CD4-positive, alpha-beta memory T cell (primary cell): ENCODE measurements at regions not wholly inside any gene's neighbourhood (a gene's known extent, or its start where the extent isn't known, plus 50 kb on each side); places are given as distances from the start of the nearest gene placed in this dataset.

Source experiments
- CTCF ChIA-PET: fragments of 350-600 bp; sonication (Branson Sonifier 250); formaldehyde crosslinking; loops from one replicate; lab custom pipeline; 2021; ENCODE audit warnings: inconsistent platforms; ENCODE audit not compliant: partially characterized antibody; lab: Charles Lee
- POLR2A ChIA-PET: fragments of 350-600 bp; sonication (Branson Sonifier 250); formaldehyde crosslinking; loops from one replicate; lab custom pipeline; 2021; ENCODE audit not compliant: partially characterized antibody; lab: Charles Lee
- DNase-seq, 5 donors: peaks; one replicate each; pipeline versions ENCODE4 v3.0.0 to v3.0.0-alpha.2; 2020 to 2022; ENCODE audit warnings: mixed read lengths in 1 of 5
- H3K27ac ChIP-seq: one replicate; pipeline ENCODE4 v1.7.0; 2013; ENCODE audit warnings: low read depth, low read length
- H3K27me3 ChIP-seq: 2 replicates; pipeline ENCODE4 v1.7.0; 2013; ENCODE audit warnings: mild to moderate bottlenecking, low read length, moderate library complexity; ENCODE audit not compliant: insufficient read depth
- H3K36me3 ChIP-seq: 2 replicates; pipeline ENCODE4 v1.7.0; 2013; ENCODE audit warnings: mild to moderate bottlenecking, low read length, moderate library complexity; ENCODE audit not compliant: insufficient read depth
- H3K4me1 ChIP-seq: 2 replicates; pipeline ENCODE4 v1.7.0; 2013; ENCODE audit warnings: mild to moderate bottlenecking, low read length, moderate library complexity; ENCODE audit not compliant: insufficient read depth
- H3K4me3 ChIP-seq, 2 donors: one replicate each; pipeline ENCODE4 v1.7.0; 2013; ENCODE audit warnings: low read length in 2 of 2, mild to moderate bottlenecking in 1 of 2
- H3K9me3 ChIP-seq, 2 donors: one replicate each; pipeline ENCODE4 v1.7.0; 2013; ENCODE audit warnings: low read length in 2 of 2, control low read depth in 1 of 2; ENCODE audit not compliant: control insufficient read depth in 1 of 2
- H3K27ac Mint-ChIP-seq, 7 donors: one replicate each; pipeline ENCODE4 v1.8.0; 2020 to 2021; ENCODE audit warnings: mixed read lengths in 7 of 7, mild to moderate bottlenecking in 6 of 7, inconsistent platforms in 3 of 7, moderate library complexity in 3 of 7
- H3K27me3 Mint-ChIP-seq, 2 donors: one replicate each; pipeline ENCODE4 v1.8.0; 2020 to 2021; ENCODE audit warnings: mixed read lengths in 2 of 2
- H3K36me3 Mint-ChIP-seq, 2 donors: one replicate each; pipeline ENCODE4 v1.8.0; 2020 to 2021; ENCODE audit warnings: mixed read lengths in 2 of 2, inconsistent platforms in 1 of 2, mild to moderate bottlenecking in 1 of 2
- H3K4me1 Mint-ChIP-seq, 4 donors: one replicate each; pipeline ENCODE4 v1.8.0; 2020 to 2021; ENCODE audit warnings: mixed read lengths in 4 of 4, mild to moderate bottlenecking in 1 of 4
- H3K4me3 Mint-ChIP-seq, 8 donors: one replicate each; pipeline ENCODE4 v1.8.0; 2020 to 2021; ENCODE audit warnings: mixed read lengths in 8 of 8, mild to moderate bottlenecking in 7 of 8, moderate library complexity in 6 of 8, inconsistent platforms in 3 of 8
- H3K9me3 Mint-ChIP-seq, 8 donors: one replicate each; pipeline ENCODE4 v1.8.0; 2020 to 2021; ENCODE audit warnings: mixed read lengths in 8 of 8, mild to moderate bottlenecking in 5 of 8, inconsistent platforms in 3 of 8, moderate library complexity in 1 of 8
- intact Hi-C: fragments of 100-400 bp; cut with micrococcal nuclease; formaldehyde crosslinking; loops from one replicate; pipeline ENCODE4 v1.15.1; 2023

- Mint-ChIP-seq H3K9me3 (peaks cover 0 to 12% (median 2%) of the 10 kb centered on the region in 8 donors), H3K36me3 (no peaks in the 10 kb centered on the region), H3K4me3 (no peak overlapping the region), H3K27me3 (no peaks in the 10 kb centered on the region), H3K4me1 (no peaks in the 10 kb centered on the region), H3K27ac (no peak overlapping the region)
- DNase-seq: no peak
- Histone ChIP-seq H3K27ac (no peak overlapping the region), H3K4me3 (no peak overlapping the region), H3K36me3 (no peaks in the 10 kb centered on the region), H3K4me1 (no peaks in the 10 kb centered on the region), H3K9me3 (no peaks in the 10 kb centered on the region), H3K27me3 (no peaks in the 10 kb centered on the region)
- CTCF ChIA-PET: no interaction called here
- intact Hi-C loops: no loop called here
- POLR2A ChIA-PET: no interaction called here
Measured at GRCh38 chr4:167642250-167642649, 408.0 kb upstream of the SPOCK3 start.

- Mint-ChIP-seq H3K4me3 (no peak overlapping the region), H3K27ac (no peak overlapping the region), H3K9me3 (peaks cover 0 to 11% (median 0%) of the 10 kb centered on the region in 8 donors), H3K36me3 (no peaks in the 10 kb centered on the region), H3K4me1 (no peaks in the 10 kb centered on the region), H3K27me3 (no peaks in the 10 kb centered on the region)
- no peak for DNase-seq
- ChIA-PET CTCF (no interaction called here), POLR2A (no interaction called here)
- H3K27ac ChIP-seq: no peak overlapping the region
- H3K36me3 ChIP-seq: no peaks in the 10 kb centered on the region
- H3K27me3 ChIP-seq: no peaks in the 10 kb centered on the region
- no peak overlapping the region for H3K4me3 ChIP-seq
- H3K9me3 ChIP-seq: no peaks in the 10 kb centered on the region
- intact Hi-C loops: no loop called here
- no peaks in the 10 kb centered on the region for H3K4me1 ChIP-seq
Measured at GRCh38 chr4:167645358-167645757, 411.1 kb upstream of the SPOCK3 start.

GRCh38 chr4:167652267-167652666, 418.0 kb upstream of the SPOCK3 start:
- Mint-ChIP-seq H3K4me1 (no peaks in the 10 kb centered on the region), H3K27me3 (no peaks in the 10 kb centered on the region), H3K27ac (no peak overlapping the region), H3K36me3 (no peaks in the 10 kb centered on the region), H3K4me3 (no peak overlapping the region), H3K9me3 (peaks cover 0 to 7% (median 2%) of the 10 kb centered on the region in 8 donors)
- POLR2A ChIA-PET: no interaction called here
- Histone ChIP-seq H3K9me3 (no peaks in the 10 kb centered on the region), H3K4me3 (no peak overlapping the region), H3K27ac (no peak overlapping the region), H3K27me3 (no peaks in the 10 kb centered on the region), H3K36me3 (no peaks in the 10 kb centered on the region), H3K4me1 (no peaks in the 10 kb centered on the region)
- no peak for DNase-seq
- CTCF ChIA-PET: no interaction called here
- intact Hi-C loops: no loop called here

- no peak for DNase-seq
- Mint-ChIP-seq H3K4me3 (no peak overlapping the region), H3K36me3 (no peaks in the 10 kb centered on the region), H3K9me3 (peaks cover 2 to 9% (median 4%) of the 10 kb centered on the region in 8 donors), H3K27me3 (no peaks in the 10 kb centered on the region), H3K27ac (no peak overlapping the region), H3K4me1 (no peaks in the 10 kb centered on the region)
- no peaks in the 10 kb centered on the region for H3K27me3 ChIP-seq
- H3K4me1 ChIP-seq: no peaks in the 10 kb centered on the region
- CTCF ChIA-PET: no interaction called here
- intact Hi-C loops: no loop called here
- no peaks in the 10 kb centered on the region for H3K36me3 ChIP-seq
- no peaks in the 10 kb centered on the region for H3K9me3 ChIP-seq
- H3K27ac ChIP-seq: no peak overlapping the region
- POLR2A ChIA-PET: no interaction called here
- no peak overlapping the region for H3K4me3 ChIP-seq
Measured at GRCh38 chr4:167688660-167689142, 403.6 kb upstream of the ANXA10 start.

GRCh38 chr4:167702391-167702790, 389.9 kb upstream of the ANXA10 start:
- no peaks in the 10 kb centered on the region for H3K4me1 ChIP-seq
- no peaks in the 10 kb centered on the region for H3K27me3 Mint-ChIP-seq
- intact Hi-C loops: no loop called here
- H3K4me3 ChIP-seq: no peak overlapping the region
- ChIA-PET POLR2A (no interaction called here), CTCF (no interaction called here)
- no peak overlapping the region for H3K27ac Mint-ChIP-seq
- H3K27me3 ChIP-seq: no peaks in the 10 kb centered on the region
- no peak for DNase-seq
- H3K36me3 ChIP-seq: no peaks in the 10 kb centered on the region
- no peak overlapping the region for H3K27ac ChIP-seq
- H3K36me3 Mint-ChIP-seq: no peaks in the 10 kb centered on the region
- no peaks in the 10 kb centered on the region for H3K9me3 ChIP-seq
- peaks cover 0 to 10% (median 3%) of the 10 kb centered on the region in 8 donors for H3K9me3 Mint-ChIP-seq
- H3K4me1 Mint-ChIP-seq: no peaks in the 10 kb centered on the region
- no peak overlapping the region for H3K4me3 Mint-ChIP-seq

- no peaks in the 10 kb centered on the region for H3K27me3 Mint-ChIP-seq
- intact Hi-C loops: no loop called here
Measured at GRCh38 chr4:167711517-167711916, 380.8 kb upstream of the ANXA10 start.

GRCh38 chr4:167713756-167714155, 378.6 kb upstream of the ANXA10 start:
- no peaks in the 10 kb centered on the region for H3K4me1 ChIP-seq
- no peak overlapping the region for H3K4me3 ChIP-seq
- peaks cover 0 to 2% (median 0%) of the 10 kb centered on the region in 8 donors for H3K9me3 Mint-ChIP-seq
- no peaks in the 10 kb centered on the region for H3K4me1 Mint-ChIP-seq
- ChIA-PET POLR2A (no interaction called here), CTCF (no interaction called here)
- no peaks in the 10 kb centered on the region for H3K36me3 Mint-ChIP-seq
- no peaks in the 10 kb centered on the region for H3K27me3 Mint-ChIP-seq
- no peaks in the 10 kb centered on the region for H3K27me3 ChIP-seq
- DNase-seq: no peak
- intact Hi-C loops: no loop called here
- no peaks in the 10 kb centered on the region for H3K36me3 ChIP-seq
- H3K27ac Mint-ChIP-seq: no peak overlapping the region
- no peak overlapping the region for H3K4me3 Mint-ChIP-seq
- no peak overlapping the region for H3K27ac ChIP-seq
- H3K9me3 ChIP-seq: peaks cover 0 to 6% of the 10 kb centered on the region in 2 donors

More at GRCh38 chr4:167711517-167711916, 380.8 kb upstream of the ANXA10 start:
- H3K36me3 Mint-ChIP-seq: no peaks in the 10 kb centered on the region
- no peaks in the 10 kb centered on the region for H3K36me3 ChIP-seq
- no peak overlapping the region for H3K27ac Mint-ChIP-seq
- H3K27ac ChIP-seq: no peak overlapping the region
- ChIA-PET POLR2A (no interaction called here), CTCF (no interaction called here)
- H3K4me1 ChIP-seq: no peaks in the 10 kb centered on the region
- DNase-seq: no peak
- no peaks in the 10 kb centered on the region for H3K4me1 Mint-ChIP-seq
- H3K4me3 Mint-ChIP-seq: no peak overlapping the region
- H3K4me3 ChIP-seq: no peak overlapping the region
- H3K9me3 Mint-ChIP-seq: peaks cover 0 to 6% (median under 1%) of the 10 kb centered on the region in 8 donors
- H3K27me3 ChIP-seq: no peaks in the 10 kb centered on the region
- H3K9me3 ChIP-seq: no peaks in the 10 kb centered on the region

- no peaks in the 10 kb centered on the region for H3K36me3 Mint-ChIP-seq
- H3K4me3 Mint-ChIP-seq: no peak overlapping the region
- peaks cover 0 to 6% of the 10 kb centered on the region in 2 donors for H3K9me3 ChIP-seq
Measured at GRCh38 chr4:167715176-167715575, 377.2 kb upstream of the ANXA10 start.

More at GRCh38 chr4:167715176-167715575, 377.2 kb upstream of the ANXA10 start:
- Mint-ChIP-seq H3K27me3 (no peaks in the 10 kb centered on the region), H3K9me3 (peaks cover 0 to 3% (median 2%) of the 10 kb centered on the region in 8 donors), H3K4me1 (no peaks in the 10 kb centered on the region), H3K27ac (no peak overlapping the region)
- Histone ChIP-seq H3K4me3 (no peak overlapping the region), H3K36me3 (no peaks in the 10 kb centered on the region), H3K27me3 (no peaks in the 10 kb centered on the region), H3K4me1 (no peaks in the 10 kb centered on the region), H3K27ac (no peak overlapping the region)
- no peak for DNase-seq
- intact Hi-C loops: no loop called here
- POLR2A ChIA-PET: no interaction called here
- CTCF ChIA-PET: no interaction called here
